ENCODE measurements at regions not wholly inside any gene's neighbourhood (a gene's known extent, or its start where the extent isn't known, plus 50 kb on each side); places are given as distances from the start of the nearest gene placed in this dataset.

GRCh38 chr19:29882719-29883105, 59.3 kb upstream of the URI1 start:
- TF ChIP-seq CTCF (IDR thresholded peaks at IDR 0.05), result no peak
- TF ChIP-seq POLR2A (IDR thresholded peaks at IDR 0.05), result no peak

All from uterus (tissue), 2 donors.